ENCODE measurements at regions not wholly inside any gene's neighbourhood (a gene's known extent, or its start where the extent isn't known, plus 50 kb on each side); places are given as distances from the start of the nearest gene placed in this dataset.

- Histone ChIP-seq H3K4me3 (ENCODE audit: low read depth, low read length) (no peak overlapping the region), H3K9me3 (ENCODE audit: control insufficient read depth, insufficient read depth, low read depth, low read length) (no peaks in the 10 kb centered on the region), H3K36me3 (ENCODE audit: control insufficient read depth in 2 of 2, insufficient read depth in 1 of 2, low read length in 2 of 2) (no peaks in the 10 kb centered on the region), H3K27ac (ENCODE audit: extremely low read depth, low read depth, low read length) (no peak overlapping the region), H3K4me1 (ENCODE audit: control insufficient read depth, insufficient read depth, low read length) (no peaks in the 10 kb centered on the region)
- TF ChIP-seq RBAK (tag by site-specific recombination; IDR thresholded peaks at IDR 0.05) (no peak), ZNF518A (tag by site-specific recombination; conservative IDR thresholded peaks at IDR 0.05; ENCODE audit: low read depth) (no peak), ZNF175 (tag by site-specific recombination; IDR thresholded peaks at IDR 0.05) (no peak), MYNN (tag by site-specific recombination; IDR thresholded peaks at IDR 0.05; ENCODE audit: borderline replicate concordance) (no peak), ZNF324 (tag by site-specific recombination; IDR thresholded peaks at IDR 0.05) (no peak), OSR2 (tag by site-specific recombination; IDR thresholded peaks at IDR 0.05) (no peak), GLIS2 (tag by site-specific recombination; IDR thresholded peaks at IDR 0.05) (no peak), MZF1 (tag by site-specific recombination; IDR thresholded peaks at IDR 0.05; ENCODE audit: borderline replicate concordance) (no peak), ZNF76 (tag by site-specific recombination; IDR thresholded peaks at IDR 0.05; ENCODE audit: borderline replicate concordance, low read depth) (no peak), ZNF148 (tag by site-specific recombination; IDR thresholded peaks at IDR 0.05; ENCODE audit: borderline replicate concordance) (no peak), ZBTB1 (tag by site-specific recombination; IDR thresholded peaks at IDR 0.05) (no peak), ZNF184 (tag by site-specific recombination; IDR thresholded peaks at IDR 0.05) (no peak), ZNF843 (tag by site-specific recombination; IDR thresholded peaks at IDR 0.05) (no peak), IKZF3 (tag by site-specific recombination; IDR thresholded peaks at IDR 0.05) (no peak)
- TF ChIP-seq, protein P1, sequence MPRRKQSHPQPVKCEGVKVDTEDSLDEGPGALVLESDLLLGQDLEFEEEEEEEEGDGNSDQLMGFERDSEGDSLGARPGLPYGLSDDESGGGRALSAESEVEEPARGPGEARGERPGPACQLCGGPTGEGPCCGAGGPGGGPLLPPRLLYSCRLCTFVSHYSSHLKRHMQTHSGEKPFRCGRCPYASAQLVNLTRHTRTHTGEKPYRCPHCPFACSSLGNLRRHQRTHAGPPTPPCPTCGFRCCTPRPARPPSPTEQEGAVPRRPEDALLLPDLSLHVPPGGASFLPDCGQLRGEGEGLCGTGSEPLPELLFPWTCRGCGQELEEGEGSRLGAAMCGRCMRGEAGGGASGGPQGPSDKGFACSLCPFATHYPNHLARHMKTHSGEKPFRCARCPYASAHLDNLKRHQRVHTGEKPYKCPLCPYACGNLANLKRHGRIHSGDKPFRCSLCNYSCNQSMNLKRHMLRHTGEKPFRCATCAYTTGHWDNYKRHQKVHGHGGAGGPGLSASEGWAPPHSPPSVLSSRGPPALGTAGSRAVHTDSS (tag by site-specific recombination; IDR thresholded peaks at IDR 0.05) = no peak
- TF ChIP-seq, protein P2, sequence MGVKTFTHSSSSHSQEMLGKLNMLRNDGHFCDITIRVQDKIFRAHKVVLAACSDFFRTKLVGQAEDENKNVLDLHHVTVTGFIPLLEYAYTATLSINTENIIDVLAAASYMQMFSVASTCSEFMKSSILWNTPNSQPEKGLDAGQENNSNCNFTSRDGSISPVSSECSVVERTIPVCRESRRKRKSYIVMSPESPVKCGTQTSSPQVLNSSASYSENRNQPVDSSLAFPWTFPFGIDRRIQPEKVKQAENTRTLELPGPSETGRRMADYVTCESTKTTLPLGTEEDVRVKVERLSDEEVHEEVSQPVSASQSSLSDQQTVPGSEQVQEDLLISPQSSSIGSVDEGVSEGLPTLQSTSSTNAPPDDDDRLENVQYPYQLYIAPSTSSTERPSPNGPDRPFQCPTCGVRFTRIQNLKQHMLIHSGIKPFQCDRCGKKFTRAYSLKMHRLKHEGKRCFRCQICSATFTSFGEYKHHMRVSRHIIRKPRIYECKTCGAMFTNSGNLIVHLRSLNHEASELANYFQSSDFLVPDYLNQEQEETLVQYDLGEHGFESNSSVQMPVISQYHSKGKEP (tag by site-specific recombination; IDR thresholded peaks at IDR 0.05) = no peak
- POLR2A ChIA-PET = no interaction called here
- CTCF ChIA-PET = interaction anchor here (0.5 kb wide), 1 partner anchor 169 kb away, joined by 3 read pairs; no protein-coding TSS in a partner anchor
Measured at GRCh38 chr14:84036840-84037239, 1493.1 kb upstream of the FLRT2 start.
